Epithelial cell of esophagus (primary cell): ENCODE measurements at regions not wholly inside any gene's neighbourhood (a gene's known extent, or its start where the extent isn't known, plus 50 kb on each side); places are given as distances from the start of the nearest gene placed in this dataset.
"Not testable (repeated sequence)": the region's sequence is repeated elsewhere in the genome, so short reads cannot be mapped to it uniquely, and the experiment has no call there.

Source experiments
- DNase-seq: peaks from one replicate; pipeline ENCODE4 v3.0.0; 2010; ENCODE audit warnings: low read depth
- H3K4me3 ChIP-seq: 2 replicates; pipeline ENCODE4 v1.5.1; 2011; ENCODE audit warnings: mild to moderate bottlenecking, low read length, control low read depth
- TF ChIP-seq, protein P1 (sequence below): IDR thresholded peaks from 2 replicates; pipeline ENCODE4 v1.5.1; 2011; ENCODE audit warnings: low read depth, mild to moderate bottlenecking, low read length, control low read depth, inconsistent platforms; ENCODE audit not compliant: insufficient read depth; ENCODE audit errors: missing control alignments

DNA sequence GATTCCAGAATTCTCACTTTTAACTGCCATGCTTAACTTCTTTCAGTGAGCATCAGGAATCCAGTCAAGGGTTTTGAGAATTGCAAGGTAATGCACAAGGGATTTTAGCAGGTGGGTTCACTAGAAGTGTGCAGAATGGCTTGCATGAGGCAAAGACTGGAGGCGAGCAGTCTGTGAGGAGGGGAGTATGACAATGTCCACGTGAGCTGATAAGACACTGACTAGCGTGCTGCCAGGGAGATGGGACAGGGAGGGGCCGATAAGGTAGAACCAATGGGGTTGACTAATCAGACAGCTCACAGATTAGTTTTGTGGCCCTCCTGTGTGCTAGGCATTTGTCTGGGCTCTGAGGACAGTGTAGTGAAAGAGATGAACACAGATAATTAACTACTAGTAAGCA is 102.0 kb upstream of the DAZL start:
- no peak for DNase-seq
- TF ChIP-seq, protein P1, sequence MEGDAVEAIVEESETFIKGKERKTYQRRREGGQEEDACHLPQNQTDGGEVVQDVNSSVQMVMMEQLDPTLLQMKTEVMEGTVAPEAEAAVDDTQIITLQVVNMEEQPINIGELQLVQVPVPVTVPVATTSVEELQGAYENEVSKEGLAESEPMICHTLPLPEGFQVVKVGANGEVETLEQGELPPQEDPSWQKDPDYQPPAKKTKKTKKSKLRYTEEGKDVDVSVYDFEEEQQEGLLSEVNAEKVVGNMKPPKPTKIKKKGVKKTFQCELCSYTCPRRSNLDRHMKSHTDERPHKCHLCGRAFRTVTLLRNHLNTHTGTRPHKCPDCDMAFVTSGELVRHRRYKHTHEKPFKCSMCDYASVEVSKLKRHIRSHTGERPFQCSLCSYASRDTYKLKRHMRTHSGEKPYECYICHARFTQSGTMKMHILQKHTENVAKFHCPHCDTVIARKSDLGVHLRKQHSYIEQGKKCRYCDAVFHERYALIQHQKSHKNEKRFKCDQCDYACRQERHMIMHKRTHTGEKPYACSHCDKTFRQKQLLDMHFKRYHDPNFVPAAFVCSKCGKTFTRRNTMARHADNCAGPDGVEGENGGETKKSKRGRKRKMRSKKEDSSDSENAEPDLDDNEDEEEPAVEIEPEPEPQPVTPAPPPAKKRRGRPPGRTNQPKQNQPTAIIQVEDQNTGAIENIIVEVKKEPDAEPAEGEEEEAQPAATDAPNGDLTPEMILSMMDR = no peak
- no peak overlapping the region for H3K4me3 ChIP-seq

DNA sequence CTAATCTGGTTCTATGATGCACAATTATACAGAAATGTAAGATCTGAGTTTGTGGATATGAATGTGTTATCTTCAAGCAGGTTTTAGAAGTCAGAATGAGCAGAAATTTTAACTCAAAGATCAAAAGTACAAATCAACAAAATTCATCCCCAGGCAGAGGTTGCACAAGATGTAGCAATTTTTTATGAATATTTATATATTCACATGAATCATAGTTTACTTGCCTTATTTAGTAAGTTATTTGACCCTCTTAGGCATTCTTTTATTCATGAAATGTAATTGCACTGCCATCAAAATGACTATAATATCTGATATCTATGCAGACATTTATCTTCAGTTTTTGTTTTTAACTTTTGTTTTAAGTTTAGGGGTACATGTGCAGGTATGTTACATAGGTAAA is 103.1 kb upstream of the DAZL start:
- H3K4me3 ChIP-seq = no peak overlapping the region
- TF ChIP-seq, protein P1 = no peak
- no peak for DNase-seq

DNA sequence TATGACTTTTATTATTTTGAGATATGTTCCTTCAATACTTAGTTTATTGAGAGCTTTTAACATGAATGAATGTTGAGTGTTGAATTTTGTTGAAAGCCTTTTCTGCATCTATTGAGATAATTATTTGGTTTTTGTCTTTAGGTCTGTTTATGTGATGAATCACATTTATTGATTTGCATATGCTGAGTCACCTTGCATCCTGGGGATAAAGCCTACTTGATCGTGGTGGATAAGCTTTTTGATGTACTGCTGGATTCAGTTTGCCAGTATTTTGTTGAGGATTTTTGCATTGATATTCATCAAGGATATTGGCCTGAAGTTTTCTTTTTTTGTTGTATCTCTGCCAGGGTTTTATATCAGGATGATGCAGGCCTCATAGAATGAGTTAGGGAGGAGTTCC is 106.5 kb upstream of the DAZL start:
- peak; percentile 7 for DNase-seq
- not testable (repeated sequence) for H3K4me3 ChIP-seq

DNA sequence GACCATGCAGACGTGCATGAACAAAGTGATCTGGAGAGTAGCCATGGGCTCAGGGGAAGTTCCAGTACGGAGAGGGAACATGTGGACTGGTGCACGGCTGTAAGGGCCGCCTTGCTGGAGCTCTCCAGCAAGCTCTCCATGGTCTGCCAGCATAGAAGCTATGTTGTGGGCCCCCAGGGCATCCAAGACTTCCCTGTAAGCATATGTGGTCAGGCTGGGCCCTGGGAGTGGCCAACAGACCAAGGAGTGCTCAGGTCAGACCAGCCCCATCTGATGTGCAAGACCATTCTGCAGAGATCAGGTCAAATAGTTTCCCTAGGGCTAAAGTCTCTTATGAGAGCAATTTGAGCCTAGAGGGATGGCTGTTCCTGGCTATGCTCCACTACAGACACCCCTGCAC is 110.1 kb upstream of the DAZL start:
- no peak for DNase-seq
- TF ChIP-seq, protein P1 = no peak
- H3K4me3 ChIP-seq = no peak overlapping the region

DNA sequence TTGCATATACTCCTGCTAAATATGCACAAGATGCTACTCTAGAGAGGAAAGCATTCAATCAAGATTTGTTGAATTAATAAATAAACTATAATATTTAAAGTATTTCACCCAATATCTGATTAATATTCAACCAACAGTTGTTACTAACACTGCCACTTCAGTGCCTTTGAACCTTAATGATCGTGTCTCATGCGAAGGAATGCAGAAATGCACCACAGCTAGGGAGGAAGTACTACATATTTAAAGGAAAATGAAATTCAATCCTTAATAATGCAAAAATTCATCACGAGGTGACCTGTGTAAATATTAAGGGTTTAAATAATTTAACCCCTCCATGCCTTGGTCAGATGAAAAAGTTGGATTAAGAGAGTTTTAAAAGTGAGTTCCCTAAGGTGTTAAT is 114.2 kb upstream of the DAZL start:
- TF ChIP-seq, protein P1 = no peak
- DNase-seq = no peak
- H3K4me3 ChIP-seq = no peak overlapping the region

DNA sequence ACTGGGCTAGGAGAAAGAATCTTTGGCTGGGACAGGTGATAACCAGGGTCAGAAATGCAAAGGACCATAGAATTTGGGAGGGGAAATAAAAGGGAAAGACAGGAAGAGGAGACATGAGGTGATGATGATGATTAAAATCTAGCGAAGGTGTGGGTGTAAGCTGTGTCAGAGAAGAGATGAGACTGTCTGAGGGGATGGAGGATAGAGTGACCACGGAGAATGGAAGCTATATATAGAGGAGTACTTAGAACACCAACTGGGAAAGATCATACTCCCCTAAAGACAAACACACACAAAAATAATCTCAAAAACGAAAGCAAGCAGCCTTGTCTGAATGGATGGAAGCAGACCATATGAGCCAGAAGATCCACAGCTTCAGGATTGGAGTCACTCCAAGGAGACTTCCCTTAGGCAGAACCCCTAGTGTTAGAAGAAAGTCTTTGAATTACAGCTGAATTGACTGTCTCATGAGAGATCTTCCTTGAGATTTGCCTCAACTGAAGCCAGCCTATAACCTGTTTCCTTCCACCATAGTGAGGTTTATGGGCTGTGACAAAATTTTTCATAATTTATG is 115.2 kb upstream of the DAZL start:
- TF ChIP-seq, protein P1 = no peak

DNA sequence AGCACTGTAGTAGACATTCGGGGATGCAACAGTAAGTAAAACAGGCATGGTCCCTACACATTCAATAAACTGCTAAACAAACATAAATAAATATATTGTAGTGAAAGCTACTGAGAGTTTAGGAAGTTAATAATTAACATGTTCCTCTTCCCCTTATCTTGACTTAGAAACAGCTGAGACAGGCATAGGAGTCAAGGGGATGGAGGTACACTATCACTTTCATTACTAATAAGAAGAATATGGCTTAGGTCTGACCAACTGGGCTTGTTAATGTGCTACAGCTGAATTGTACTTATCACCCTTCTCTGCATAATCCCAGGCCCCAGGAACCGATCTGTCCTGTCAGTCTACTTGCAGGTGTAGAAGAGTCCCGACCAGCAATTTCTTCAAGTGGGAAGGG is 116.3 kb upstream of the DAZL start:
- TF ChIP-seq, protein P1 = no peak
- DNase-seq = no peak
- no peak overlapping the region for H3K4me3 ChIP-seq

More for the DNA sequence above, 115.2 kb upstream of the DAZL start:
- DNase-seq = no peak
- no peak overlapping the region for H3K4me3 ChIP-seq
